Keratinocyte (primary cell): ENCODE measurements at regions not wholly inside any gene's neighbourhood (a gene's known extent, or its start where the extent isn't known, plus 50 kb on each side); places are given as distances from the start of the nearest gene placed in this dataset.

Experiments
- DNase-seq: peaks from one replicate; pipeline ENCODE4 v3.0.0-alpha.2; 2011; ENCODE audit warnings: low read depth, missing footprints, low spot score
- FAIRE-seq: peaks from 2 replicates; lab custom pipeline; 2011; peaks lifted over from hg19 to GRCh38; lab: Jason Lieb, UNC
- H2AFZ ChIP-seq: 2 replicates; pipeline ENCODE4 v1.6.0; 2012; ENCODE audit warnings: low read length, control low read depth, inconsistent platforms; ENCODE audit not compliant: control insufficient read depth
- H3K27ac ChIP-seq: 2 replicates; pipeline ENCODE4 v1.5.1; 2011; ENCODE audit warnings: low read length; ENCODE audit not compliant: control insufficient read depth, insufficient read depth
- H3K27me3 ChIP-seq: 3 replicates; pipeline ENCODE4 v1.6.0; 2011; ENCODE audit warnings: low read length; ENCODE audit not compliant: control insufficient read depth, insufficient read depth; ENCODE audit errors: extremely low read depth
- H3K36me3 ChIP-seq, 2 experiments: 2 replicates in 1 of 2; 3 replicates in 1 of 2; pipeline ENCODE4 v1.5.1; 2011; ENCODE audit warnings: low read length in 2 of 2, mild to moderate bottlenecking in 1 of 2; ENCODE audit not compliant: control insufficient read depth in 2 of 2, insufficient read depth in 2 of 2; ENCODE audit errors: extremely low read depth in 1 of 2
- H3K4me1 ChIP-seq: 3 replicates; pipeline ENCODE4 v1.5.1; 2011; ENCODE audit warnings: low read length; ENCODE audit not compliant: control insufficient read depth, insufficient read depth; ENCODE audit errors: extremely low read depth
- H3K4me2 ChIP-seq: 3 replicates; pipeline ENCODE4 v1.6.0; 2011; ENCODE audit warnings: low read depth, low read length; ENCODE audit not compliant: control insufficient read depth, insufficient read depth; ENCODE audit errors: extremely low read depth
- H3K4me3 ChIP-seq, 3 experiments: fragments of 200-600 bp in 1 of 3; sonication (generic) in 1 of 3; 2 replicates in 2 of 3; 3 replicates in 1 of 3; pipeline ENCODE4 v1.5.1; 2011 to 2016; ENCODE audit warnings: low read length in 3 of 3, mild to moderate bottlenecking in 3 of 3, control low read depth in 2 of 3, inconsistent platforms in 1 of 3, low read depth in 1 of 3, mixed read lengths in 1 of 3, mixed run types in 1 of 3, moderate library complexity in 1 of 3; ENCODE audit not compliant: control insufficient read depth in 2 of 3, insufficient read depth in 2 of 3; ENCODE audit errors: extremely low read depth in 1 of 3
- H3K79me2 ChIP-seq: 2 replicates; pipeline ENCODE4 v1.6.0; 2012; ENCODE audit warnings: low read length; ENCODE audit not compliant: control insufficient read depth, insufficient read depth
- H3K9ac ChIP-seq: 3 replicates; pipeline ENCODE4 v1.6.0; 2011; ENCODE audit warnings: low read length; ENCODE audit not compliant: control insufficient read depth, insufficient read depth; ENCODE audit errors: extremely low read depth
- H3K9me1 ChIP-seq: 3 replicates; pipeline ENCODE4 v1.6.0; 2011; ENCODE audit warnings: low read length; ENCODE audit not compliant: control insufficient read depth, insufficient read depth; ENCODE audit errors: extremely low read depth
- H3K9me3 ChIP-seq: 2 replicates; pipeline ENCODE4 v1.5.1; 2012; ENCODE audit warnings: low read depth, low read length; ENCODE audit not compliant: control insufficient read depth
- H4K20me1 ChIP-seq: 3 replicates; pipeline ENCODE4 v1.6.0; 2011; ENCODE audit warnings: low read length; ENCODE audit not compliant: control insufficient read depth, insufficient read depth; ENCODE audit errors: extremely low read depth
- CTCF ChIP-seq, 3 experiments: IDR thresholded peaks in 1 of 3; conservative IDR thresholded peaks in 1 of 3; optimal IDR thresholded peaks in 1 of 3; 2 replicates in 2 of 3; 3 replicates in 1 of 3; pipeline versions ENCODE3 to v1.5.1; 2011; ENCODE audit warnings: low read length in 3 of 3, mild to moderate bottlenecking in 3 of 3, moderate library complexity in 2 of 3, control low read depth in 1 of 3, inconsistent platforms in 1 of 3; ENCODE audit not compliant: insufficient read depth in 2 of 3; ENCODE audit errors: extremely low read depth in 1 of 3
- EZH2 ChIP-seq: IDR thresholded peaks from one replicate; pipeline ENCODE4 v1.6.1; 2012; ENCODE audit warnings: inconsistent platforms, mild to moderate bottlenecking, low read length, moderate library complexity
- dilution Hi-C: fragments of 300-500 bp; cut with MboI; formaldehyde crosslinking; loops from one replicate; pipeline ENCODE4 v1.7.0; 2020; ENCODE audit warnings: low sequenced_read_pairs; ENCODE audit not compliant: extremely low pct_ligation_motif_present

- H2AFZ ChIP-seq = no peak overlapping the region
- no peak overlapping the region for H3K27ac ChIP-seq
- no peaks in the 10 kb centered on the region for H3K79me2 ChIP-seq
- TF ChIP-seq EZH2 = no peak
- peak in 2 of 3 experiments; percentile 9 to 25 for TF ChIP-seq CTCF (optimal IDR thresholded peaks at IDR 0.05 in 1 of 3, IDR thresholded peaks at IDR 0.05 in 1 of 3, conservative IDR thresholded peaks at IDR 0.05 in 1 of 3; ENCODE audit: extremely low read depth in 1 of 3, insufficient read depth in 2 of 3, low read length in 3 of 3)
- no peaks in the 10 kb centered on the region for H3K36me3 ChIP-seq
- dilution Hi-C loops = no loop called here
- H3K9me1 ChIP-seq = no peaks in the 10 kb centered on the region
- no peaks in the 10 kb centered on the region for H3K9me3 ChIP-seq
- no peak overlapping the region for H3K4me2 ChIP-seq
- no peaks in the 10 kb centered on the region for H3K4me1 ChIP-seq
- no peak overlapping the region for H3K4me3 ChIP-seq
- H3K9ac ChIP-seq = no peak overlapping the region
- H4K20me1 ChIP-seq = no peaks in the 10 kb centered on the region
- no peaks in the 10 kb centered on the region for H3K27me3 ChIP-seq
- FAIRE-seq = no peak
- no peak for DNase-seq
These were observed 312.2 kb downstream of the EN1 start for GRCh38 chr2:118535171-118535817.

GRCh38 chr2:118530976-118531375, 316.5 kb downstream of the EN1 start:
- Histone ChIP-seq H3K4me2 (no peak overlapping the region), H3K27ac (no peak overlapping the region), H3K79me2 (no peaks in the 10 kb centered on the region), H3K9ac (no peak overlapping the region), H2AFZ (no peak overlapping the region), H3K4me1 (no peaks in the 10 kb centered on the region), H4K20me1 (no peaks in the 10 kb centered on the region), H3K9me1 (no peaks in the 10 kb centered on the region), H3K9me3 (no peaks in the 10 kb centered on the region), H3K27me3 (no peaks in the 10 kb centered on the region), H3K4me3 (no peak overlapping the region), H3K36me3 (no peaks in the 10 kb centered on the region)
- TF ChIP-seq EZH2 (no peak), CTCF (optimal IDR thresholded peaks at IDR 0.05 in 1 of 3, IDR thresholded peaks at IDR 0.05 in 1 of 3, conservative IDR thresholded peaks at IDR 0.05 in 1 of 3; ENCODE audit: extremely low read depth in 1 of 3, insufficient read depth in 2 of 3, low read length in 3 of 3) (no peak)
- dilution Hi-C loops = no loop called here
- FAIRE-seq (no peak), DNase-seq (no peak)
